Panc1 (cell line): ENCODE measurements at regions not wholly inside any gene's neighbourhood (a gene's known extent, or its start where the extent isn't known, plus 50 kb on each side); places are given as distances from the start of the nearest gene placed in this dataset.

Experiments
- POLR2AphosphoS5 ChIP-seq: IDR thresholded peaks from 2 replicates; pipeline ENCODE4 v1.6.1; 2012; ENCODE audit warnings: mild to moderate bottlenecking, low read depth, low read length, moderate library complexity
- SIN3A ChIP-seq: IDR thresholded peaks from 2 replicates; pipeline ENCODE4 v1.6.1; 2012; ENCODE audit warnings: low read depth, mild to moderate bottlenecking, low read length, moderate library complexity, borderline replicate concordance; ENCODE audit not compliant: insufficient read depth
- TCF7L2 ChIP-seq: IDR thresholded peaks from 2 replicates; pipeline ENCODE4 v1.6.1; 2011; ENCODE audit warnings: mild to moderate bottlenecking, low read depth, low read length, inconsistent platforms
- TF ChIP-seq, protein P1 (sequence below): fragments of 450-650 bp; IDR thresholded peaks from 2 replicates; pipeline ENCODE4 v1.5.1; 2017; ENCODE audit warnings: mild to moderate bottlenecking
- TF ChIP-seq, protein P2 (sequence below), 2 experiments: IDR thresholded peaks; 2 replicates each; pipeline ENCODE4 v1.6.1; 2011 to 2012; ENCODE audit warnings: low read depth in 2 of 2, control low read depth in 1 of 2, low read length in 1 of 2, mild to moderate bottlenecking in 1 of 2, moderate library complexity in 1 of 2; ENCODE audit not compliant: insufficient read depth in 1 of 2

GRCh38 chr4:125489952-125490690 lies 175.4 kb downstream of the FAT4 start:
- TF ChIP-seq, protein P1, sequence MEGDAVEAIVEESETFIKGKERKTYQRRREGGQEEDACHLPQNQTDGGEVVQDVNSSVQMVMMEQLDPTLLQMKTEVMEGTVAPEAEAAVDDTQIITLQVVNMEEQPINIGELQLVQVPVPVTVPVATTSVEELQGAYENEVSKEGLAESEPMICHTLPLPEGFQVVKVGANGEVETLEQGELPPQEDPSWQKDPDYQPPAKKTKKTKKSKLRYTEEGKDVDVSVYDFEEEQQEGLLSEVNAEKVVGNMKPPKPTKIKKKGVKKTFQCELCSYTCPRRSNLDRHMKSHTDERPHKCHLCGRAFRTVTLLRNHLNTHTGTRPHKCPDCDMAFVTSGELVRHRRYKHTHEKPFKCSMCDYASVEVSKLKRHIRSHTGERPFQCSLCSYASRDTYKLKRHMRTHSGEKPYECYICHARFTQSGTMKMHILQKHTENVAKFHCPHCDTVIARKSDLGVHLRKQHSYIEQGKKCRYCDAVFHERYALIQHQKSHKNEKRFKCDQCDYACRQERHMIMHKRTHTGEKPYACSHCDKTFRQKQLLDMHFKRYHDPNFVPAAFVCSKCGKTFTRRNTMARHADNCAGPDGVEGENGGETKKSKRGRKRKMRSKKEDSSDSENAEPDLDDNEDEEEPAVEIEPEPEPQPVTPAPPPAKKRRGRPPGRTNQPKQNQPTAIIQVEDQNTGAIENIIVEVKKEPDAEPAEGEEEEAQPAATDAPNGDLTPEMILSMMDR: no peak
- TF ChIP-seq, protein P2, sequence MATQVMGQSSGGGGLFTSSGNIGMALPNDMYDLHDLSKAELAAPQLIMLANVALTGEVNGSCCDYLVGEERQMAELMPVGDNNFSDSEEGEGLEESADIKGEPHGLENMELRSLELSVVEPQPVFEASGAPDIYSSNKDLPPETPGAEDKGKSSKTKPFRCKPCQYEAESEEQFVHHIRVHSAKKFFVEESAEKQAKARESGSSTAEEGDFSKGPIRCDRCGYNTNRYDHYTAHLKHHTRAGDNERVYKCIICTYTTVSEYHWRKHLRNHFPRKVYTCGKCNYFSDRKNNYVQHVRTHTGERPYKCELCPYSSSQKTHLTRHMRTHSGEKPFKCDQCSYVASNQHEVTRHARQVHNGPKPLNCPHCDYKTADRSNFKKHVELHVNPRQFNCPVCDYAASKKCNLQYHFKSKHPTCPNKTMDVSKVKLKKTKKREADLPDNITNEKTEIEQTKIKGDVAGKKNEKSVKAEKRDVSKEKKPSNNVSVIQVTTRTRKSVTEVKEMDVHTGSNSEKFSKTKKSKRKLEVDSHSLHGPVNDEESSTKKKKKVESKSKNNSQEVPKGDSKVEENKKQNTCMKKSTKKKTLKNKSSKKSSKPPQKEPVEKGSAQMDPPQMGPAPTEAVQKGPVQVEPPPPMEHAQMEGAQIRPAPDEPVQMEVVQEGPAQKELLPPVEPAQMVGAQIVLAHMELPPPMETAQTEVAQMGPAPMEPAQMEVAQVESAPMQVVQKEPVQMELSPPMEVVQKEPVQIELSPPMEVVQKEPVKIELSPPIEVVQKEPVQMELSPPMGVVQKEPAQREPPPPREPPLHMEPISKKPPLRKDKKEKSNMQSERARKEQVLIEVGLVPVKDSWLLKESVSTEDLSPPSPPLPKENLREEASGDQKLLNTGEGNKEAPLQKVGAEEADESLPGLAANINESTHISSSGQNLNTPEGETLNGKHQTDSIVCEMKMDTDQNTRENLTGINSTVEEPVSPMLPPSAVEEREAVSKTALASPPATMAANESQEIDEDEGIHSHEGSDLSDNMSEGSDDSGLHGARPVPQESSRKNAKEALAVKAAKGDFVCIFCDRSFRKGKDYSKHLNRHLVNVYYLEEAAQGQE (IDR thresholded peaks at IDR 0.05; ENCODE audit: insufficient read depth in 1 of 2, low read depth in 2 of 2, low read length in 1 of 2): no peak
- TF ChIP-seq SIN3A: no peak
- TF ChIP-seq POLR2AphosphoS5: no peak
- TF ChIP-seq TCF7L2: no peak
